MM.1S (cell line): ENCODE measurements at regions not wholly inside any gene's neighbourhood (a gene's known extent, or its start where the extent isn't known, plus 50 kb on each side); places are given as distances from the start of the nearest gene placed in this dataset.

Experiments
- DNase-seq: peaks from one replicate; pipeline ENCODE4 v3.0.0-alpha.2; 2015
- H2AFZ ChIP-seq: fragments of 300-600 bp; sonication (generic); 2 replicates; pipeline ENCODE4 v1.6.0; 2016; ENCODE audit warnings: antibody characterized with exemption, low read length
- H3F3A ChIP-seq: fragments of 300-600 bp; sonication (generic); 2 replicates; pipeline ENCODE4 v1.6.1; 2016; ENCODE audit warnings: mild to moderate bottlenecking, antibody characterized with exemption, low read length, moderate library complexity, mixed read lengths; ENCODE audit not compliant: insufficient read depth
- H3K27ac ChIP-seq: fragments of 300-600 bp; sonication (generic); 2 replicates; pipeline ENCODE4 v1.5.1; 2016; ENCODE audit warnings: mild to moderate bottlenecking, low read length
- H3K27me3 ChIP-seq: fragments of 300-600 bp; sonication (generic); replicated peaks from 2 replicates; pipeline ENCODE4 v1.6.0; 2016; ENCODE audit warnings: low read length; ENCODE audit not compliant: insufficient read depth
- H3K36me3 ChIP-seq: fragments of 300-600 bp; sonication (generic); replicated peaks from 2 replicates; pipeline ENCODE4 v1.6.1; 2016; ENCODE audit warnings: mild to moderate bottlenecking, low read length, mixed read lengths; ENCODE audit not compliant: insufficient read depth
- H3K4me1 ChIP-seq: fragments of 300-600 bp; sonication (generic); 2 replicates; pipeline ENCODE4 v1.6.1; 2016; ENCODE audit warnings: low read length, mixed read lengths
- H3K4me2 ChIP-seq: fragments of 300-600 bp; sonication (generic); 2 replicates; pipeline ENCODE4 v1.6.0; 2016; ENCODE audit warnings: low read depth, low read length
- H3K4me3 ChIP-seq: fragments of 300-600 bp; sonication (generic); 2 replicates; pipeline ENCODE4 v1.5.1; 2016; ENCODE audit warnings: low read length, mixed read lengths
- H3K79me2 ChIP-seq: fragments of 300-600 bp; sonication (generic); 2 replicates; pipeline ENCODE4 v1.6.1; 2016; ENCODE audit warnings: mixed run types, low read length, mixed read lengths
- H3K9ac ChIP-seq: fragments of 300-600 bp; sonication (generic); 2 replicates; pipeline ENCODE4 v1.6.1; 2016; ENCODE audit warnings: low read length, mixed read lengths
- H3K9me2 ChIP-seq: fragments of 300-600 bp; sonication (generic); replicated peaks from 2 replicates; pipeline ENCODE4 v1.6.1; 2016; ENCODE audit warnings: mild to moderate bottlenecking, low read length, mixed read lengths; ENCODE audit not compliant: insufficient read depth
- H3K9me3 ChIP-seq: fragments of 300-600 bp; sonication (generic); replicated peaks from 2 replicates; pipeline ENCODE4 v1.6.1; 2016; ENCODE audit warnings: mild to moderate bottlenecking, low read length, mixed read lengths; ENCODE audit not compliant: insufficient read depth
- H4K20me1 ChIP-seq: fragments of 300-600 bp; sonication (generic); 2 replicates; pipeline ENCODE4 v1.6.1; 2016; ENCODE audit warnings: mild to moderate bottlenecking, low read length, moderate library complexity, mixed read lengths; ENCODE audit not compliant: insufficient read depth
- CTCF ChIP-seq: fragments of 300-600 bp; sonication (generic); IDR thresholded peaks from 2 replicates; pipeline ENCODE4 v1.5.1; 2016; ENCODE audit warnings: antibody characterized with exemption, low read length, mixed read lengths
- EZH2 ChIP-seq: fragments of 300-600 bp; sonication (generic); optimal IDR thresholded peaks from 2 replicates; pipeline ENCODE3; 2017; ENCODE audit warnings: low read depth, mild to moderate bottlenecking, antibody characterized with exemption, low read length, mixed read lengths
- EZH2phosphoT487 ChIP-seq: fragments of 300-600 bp; sonication (generic); IDR thresholded peaks from 2 replicates; pipeline ENCODE4 v1.6.1; 2018; ENCODE audit warnings: antibody characterized with exemption, low read length

- no peak for DNase-seq
- H3K9me3 ChIP-seq, result no peaks in the 10 kb centered on the region
- H2AFZ ChIP-seq, result no peak overlapping the region
- H3K4me3 ChIP-seq, result no peak overlapping the region
- H3K36me3 ChIP-seq, result no peaks in the 10 kb centered on the region
- TF ChIP-seq CTCF, result no peak
- no peak for TF ChIP-seq EZH2
- no peak for TF ChIP-seq EZH2phosphoT487
- no peak overlapping the region for H3K4me2 ChIP-seq
- H4K20me1 ChIP-seq, result no peaks in the 10 kb centered on the region
- H3F3A ChIP-seq, result no peaks in the 10 kb centered on the region
- no peak overlapping the region for H3K27ac ChIP-seq
- no peak overlapping the region for H3K9ac ChIP-seq
- H3K9me2 ChIP-seq, result no peaks in the 10 kb centered on the region
- no peaks in the 10 kb centered on the region for H3K27me3 ChIP-seq
- H3K4me1 ChIP-seq, result no peaks in the 10 kb centered on the region
- no peaks in the 10 kb centered on the region for H3K79me2 ChIP-seq
Observed at GRCh38 chr4:17132226-17132625, 233.8 kb upstream of the LDB2 start.

GRCh38 chr4:17128268-17128667 lies 229.8 kb upstream of the LDB2 start:
- no peaks in the 10 kb centered on the region for H3K9me2 ChIP-seq
- no peaks in the 10 kb centered on the region for H3K36me3 ChIP-seq
- no peak overlapping the region for H3K27ac ChIP-seq
- H3K79me2 ChIP-seq, result no peaks in the 10 kb centered on the region
- no peaks in the 10 kb centered on the region for H3F3A ChIP-seq
- H3K9me3 ChIP-seq, result no peaks in the 10 kb centered on the region
- H3K4me2 ChIP-seq, result no peak overlapping the region
- no peaks in the 10 kb centered on the region for H3K4me1 ChIP-seq
- DNase-seq, result no peak
- no peak overlapping the region for H2AFZ ChIP-seq
- no peaks in the 10 kb centered on the region for H3K27me3 ChIP-seq
- H3K9ac ChIP-seq, result no peak overlapping the region
- TF ChIP-seq EZH2phosphoT487 (no peak), CTCF (no peak), EZH2 (no peak)
- H4K20me1 ChIP-seq, result no peaks in the 10 kb centered on the region
- no peak overlapping the region for H3K4me3 ChIP-seq

GRCh38 chr4:17126321-17126966 lies 228.0 kb upstream of the LDB2 start:
- H3K79me2 ChIP-seq, result no peaks in the 10 kb centered on the region
- no peak overlapping the region for H3K4me2 ChIP-seq
- no peak overlapping the region for H3K9ac ChIP-seq
- no peaks in the 10 kb centered on the region for H4K20me1 ChIP-seq
- H2AFZ ChIP-seq, result no peak overlapping the region
- no peaks in the 10 kb centered on the region for H3F3A ChIP-seq
- H3K4me3 ChIP-seq, result no peak overlapping the region
- H3K27ac ChIP-seq, result no peak overlapping the region
- TF ChIP-seq EZH2, result no peak
- TF ChIP-seq EZH2phosphoT487, result no peak
- no peak for TF ChIP-seq CTCF
- no peaks in the 10 kb centered on the region for H3K27me3 ChIP-seq
- no peak for DNase-seq
- no peaks in the 10 kb centered on the region for H3K4me1 ChIP-seq
- no peaks in the 10 kb centered on the region for H3K36me3 ChIP-seq
- no peaks in the 10 kb centered on the region for H3K9me3 ChIP-seq
- no peaks in the 10 kb centered on the region for H3K9me2 ChIP-seq
